PC-9 (cell line): ENCODE measurements at regions not wholly inside any gene's neighbourhood (a gene's known extent, or its start where the extent isn't known, plus 50 kb on each side); places are given as distances from the start of the nearest gene placed in this dataset.

Experiments used
- BruUV-seq: library from RNA; stranded (reverse); fragments of 400-500 nt; replicated peaks from 2 replicates; lab custom pipeline; 2021; lab: Mats Ljungman, UMichigan
- CTCF ChIA-PET: fragments of 300-600 bp; sonication (Branson Sonifier 250); formaldehyde crosslinking; loops from one replicate; lab custom pipeline; 2022; ENCODE audit warnings: antibody characterized with exemption; lab: Charles Lee
- POLR2A ChIA-PET: fragments of 300-600 bp; sonication (Branson Sonifier 250); formaldehyde crosslinking; loops from one replicate; lab custom pipeline; 2022; ENCODE audit warnings: antibody characterized with exemption; ENCODE audit not compliant: unreplicated experiment; lab: Charles Lee
- DNase-seq, 2 experiments: peaks; one replicate each; pipeline versions ENCODE4 v3.0.0 to v3.0.0-alpha.2; 2015 to 2022; ENCODE audit warnings: mixed read lengths in 1 of 2
- H2AFZ ChIP-seq: fragments of 200-600 bp; sonication (generic); 2 replicates; pipeline ENCODE4 v1.8.1; 2017; ENCODE audit warnings: antibody characterized with exemption
- H3F3A ChIP-seq: fragments of 200-600 bp; sonication (generic); 2 replicates; pipeline ENCODE4 v1.8.1; 2017; ENCODE audit warnings: antibody characterized with exemption, mild to moderate bottlenecking, low read depth; ENCODE audit not compliant: insufficient read depth
- H3K27ac ChIP-seq: fragments of 200-600 bp; sonication (generic); 2 replicates; pipeline ENCODE4 v1.6.1; 2016; ENCODE audit warnings: mixed run types
- H3K27me3 ChIP-seq: fragments of 200-600 bp; sonication (generic); 2 replicates; pipeline ENCODE4 v1.6.1; 2016; ENCODE audit warnings: low read depth, mixed run types; ENCODE audit not compliant: insufficient read depth
- H3K36me3 ChIP-seq: fragments of 200-600 bp; sonication (generic); 2 replicates; pipeline ENCODE4 v1.6.1; 2016; ENCODE audit warnings: low read depth, mixed run types
- H3K4me1 ChIP-seq: fragments of 200-600 bp; sonication (generic); replicated peaks from 2 replicates; pipeline ENCODE4 v1.6.1; 2016; ENCODE audit warnings: mixed run types; ENCODE audit not compliant: insufficient read depth
- H3K4me2 ChIP-seq: fragments of 200-600 bp; sonication (generic); 2 replicates; pipeline ENCODE4 v1.6.1; 2017; ENCODE audit warnings: mixed run types
- H3K4me3 ChIP-seq: fragments of 200-600 bp; sonication (generic); 2 replicates; pipeline ENCODE4 v1.6.1; 2016; ENCODE audit warnings: mixed run types
- H3K79me2 ChIP-seq: fragments of 200-600 bp; sonication (generic); 2 replicates; pipeline ENCODE4 v1.6.1; 2017; ENCODE audit warnings: low read depth, mixed run types
- H3K9me2 ChIP-seq: fragments of 200-600 bp; sonication (generic); 2 replicates; pipeline ENCODE4 v1.8.1; 2017; ENCODE audit warnings: mild to moderate bottlenecking; ENCODE audit not compliant: insufficient read depth
- H3K9me3 ChIP-seq: fragments of 200-600 bp; sonication (generic); 2 replicates; pipeline ENCODE4 v1.8.1; 2016; ENCODE audit warnings: low read depth; ENCODE audit not compliant: insufficient read depth
- H4K20me1 ChIP-seq: fragments of 200-600 bp; sonication (generic); 2 replicates; pipeline ENCODE4 v1.8.1; 2017; ENCODE audit not compliant: insufficient read depth
- CTCF ChIP-seq: fragments of 200-600 bp; sonication (generic); conservative IDR thresholded peaks from 2 replicates; pipeline ENCODE4 v1.6.1; 2017; ENCODE audit warnings: mixed run types, antibody characterized with exemption, mild to moderate bottlenecking, moderate library complexity
- EZH2 ChIP-seq: fragments of 200-600 bp; sonication (generic); IDR thresholded peaks from 2 replicates; pipeline ENCODE4 v1.8.0; 2017; ENCODE audit warnings: antibody characterized with exemption, low read depth
- intact Hi-C: fragments of 100-400 bp; cut with micrococcal nuclease; formaldehyde crosslinking; loops from one replicate; pipeline ENCODE4 v1.10.0; 2022; ENCODE audit not compliant: unreplicated experiment

DNA sequence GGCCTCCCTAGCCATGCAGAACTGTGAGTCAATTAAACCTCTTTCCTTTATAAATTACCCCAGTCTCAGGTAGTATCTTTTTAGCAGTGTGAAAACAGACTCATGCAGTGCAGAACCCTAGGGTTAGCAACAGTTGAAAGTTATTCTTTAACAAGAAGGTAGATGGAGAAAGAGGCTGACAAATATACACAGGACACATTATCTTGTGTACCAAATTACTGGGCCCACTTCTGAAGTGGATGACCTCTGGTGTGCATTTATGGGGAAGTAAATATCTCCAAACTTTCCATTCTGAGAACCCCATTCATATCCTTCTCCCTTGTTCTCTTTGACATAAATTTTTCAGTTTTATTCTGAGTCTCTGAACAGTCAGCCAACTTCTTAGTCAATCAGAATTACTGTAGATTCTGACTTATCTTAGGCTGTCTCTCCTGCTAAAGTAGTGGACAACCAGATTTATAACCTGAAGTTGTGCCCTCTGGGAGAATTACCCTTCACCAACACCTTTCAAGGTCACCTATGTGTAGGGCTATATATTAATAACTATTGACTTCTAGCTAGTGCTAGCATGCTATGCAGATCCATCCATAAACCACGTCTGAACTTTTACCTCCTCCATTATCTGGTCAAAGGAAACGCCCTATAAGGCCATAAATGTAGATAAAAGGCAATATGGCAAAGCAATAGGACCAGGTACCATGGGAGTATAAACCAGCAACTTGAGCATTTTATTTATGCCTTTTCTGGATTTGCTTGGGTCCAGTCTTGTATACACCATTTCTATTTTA is 72.5 kb upstream of the TAB3 start:
- intact Hi-C loops, result no loop called here
- BruUV-seq, result no TSS peak
- Histone ChIP-seq H3K4me1 (no peaks in the 10 kb centered on the region), H3K79me2 (no peaks in the 10 kb centered on the region), H3K27ac (no peak overlapping the region), H3K36me3 (no peaks in the 10 kb centered on the region), H3K9me2 (no peaks in the 10 kb centered on the region), H2AFZ (no peak overlapping the region), H3K4me3 (no peak overlapping the region), H3K27me3 (no peaks in the 10 kb centered on the region), H3K9me3 (no peaks in the 10 kb centered on the region), H3K4me2 (no peak overlapping the region), H3F3A (0 out of 2 replicates have a peak, but pooled peaks cover 3% of the 10 kb centered on the region), H4K20me1 (no peaks in the 10 kb centered on the region)
- TF ChIP-seq CTCF (no peak), EZH2 (no peak)
- POLR2A ChIA-PET, result interaction anchor here (0.7 kb wide), 1 partner anchor 32 kb away, joined by 7 read pairs; no protein-coding TSS in a partner anchor
- CTCF ChIA-PET, result no interaction called here
- DNase-seq, result no peak

DNA sequence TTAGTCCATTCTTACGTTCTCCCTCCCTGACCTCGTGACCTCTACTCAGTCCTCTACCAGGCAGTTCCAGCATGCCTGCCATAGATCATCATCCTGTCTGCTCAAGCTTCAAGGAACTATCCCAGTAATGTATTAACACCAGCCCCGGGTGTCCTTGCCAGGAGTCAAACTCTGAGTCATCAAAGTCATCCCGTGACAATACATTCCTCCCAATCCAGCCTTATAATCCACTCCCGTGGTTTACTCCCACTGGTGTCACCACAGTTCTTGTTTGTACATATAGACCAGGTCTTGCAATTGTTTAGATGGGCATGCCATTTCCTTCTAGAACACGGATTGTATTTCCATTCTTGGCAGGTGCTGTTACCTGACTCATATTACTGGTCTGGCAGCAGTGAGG is 68.7 kb upstream of the TAB3 start:
- no peaks in the 10 kb centered on the region for H3K36me3 ChIP-seq
- BruUV-seq, result no TSS peak
- H2AFZ ChIP-seq, result no peak overlapping the region
- no peaks in the 10 kb centered on the region for H3K4me1 ChIP-seq
- H3K27ac ChIP-seq, result no peak overlapping the region; the same call in 1 of the 2 replicates
- H3F3A ChIP-seq, result 0 out of 2 replicates have a peak, but pooled peaks cover 3% of the 10 kb centered on the region
- ChIA-PET CTCF (no interaction called here), POLR2A (no interaction called here)
- DNase-seq, result peak; percentile 71 to 89
- TF ChIP-seq EZH2, result no peak
- TF ChIP-seq CTCF, result no peak
- no peak overlapping the region for H3K4me3 ChIP-seq
- H3K27me3 ChIP-seq, result no peaks in the 10 kb centered on the region
- H3K4me2 ChIP-seq, result 0 out of 2 replicates have a peak overlapping the region, but pooled peaks have one; percentile 12
- intact Hi-C loops, result loop anchor here (1.0 kb wide), 1 partner anchor 68 kb away; the partner anchor contains the start of gene TAB3
- no peaks in the 10 kb centered on the region for H3K9me3 ChIP-seq
- no peaks in the 10 kb centered on the region for H3K79me2 ChIP-seq
- H3K9me2 ChIP-seq, result no peaks in the 10 kb centered on the region
- H4K20me1 ChIP-seq, result no peaks in the 10 kb centered on the region

DNA sequence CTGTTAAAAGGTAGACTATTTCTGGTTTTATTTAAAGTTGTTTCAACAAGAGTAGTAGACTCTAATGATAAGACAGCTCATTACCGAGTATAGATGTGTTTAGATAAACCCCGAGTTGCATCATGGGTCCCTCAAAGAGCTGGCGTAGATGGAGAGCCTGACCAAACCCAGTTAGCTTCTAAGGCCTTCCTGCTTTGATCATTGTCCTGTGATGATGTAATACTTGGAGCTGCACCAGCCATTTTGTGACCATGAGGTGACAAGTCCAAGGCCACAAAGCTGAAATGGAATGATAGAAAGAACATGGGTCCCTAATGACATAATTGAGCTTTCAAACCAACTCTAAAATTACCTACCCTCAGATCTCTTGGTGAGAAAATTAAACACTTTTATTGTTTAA is 66.6 kb upstream of the TAB3 start:
- no peak overlapping the region for H3K4me3 ChIP-seq
- ChIA-PET POLR2A (no interaction called here), CTCF (no interaction called here)
- H3K27me3 ChIP-seq, result no peaks in the 10 kb centered on the region
- 0 out of 2 replicates have a peak, but pooled peaks cover 3% of the 10 kb centered on the region for H3F3A ChIP-seq
- TF ChIP-seq EZH2, result no peak
- no peak for TF ChIP-seq CTCF
- no peak for DNase-seq
- no peaks in the 10 kb centered on the region for H4K20me1 ChIP-seq
- H3K4me1 ChIP-seq, result peaks cover 8% of the 10 kb centered on the region; the same call in 1 of the 2 replicates
- no TSS peak for BruUV-seq
- no peaks in the 10 kb centered on the region for H3K9me2 ChIP-seq
- intact Hi-C loops, result no loop called here
- H3K9me3 ChIP-seq, result no peaks in the 10 kb centered on the region
- no peak overlapping the region for H3K4me2 ChIP-seq
- no peaks in the 10 kb centered on the region for H3K36me3 ChIP-seq
- H3K79me2 ChIP-seq, result no peaks in the 10 kb centered on the region
- H2AFZ ChIP-seq, result no peak overlapping the region
- H3K27ac ChIP-seq, result no peak overlapping the region
